Skeletal muscle cell (primary cell): ENCODE measurements at regions not wholly inside any gene's neighbourhood (a gene's known extent, or its start where the extent isn't known, plus 50 kb on each side); places are given as distances from the start of the nearest gene placed in this dataset.
"Not testable (repeated sequence)": the region's sequence is repeated elsewhere in the genome, so short reads cannot be mapped to it uniquely, and the experiment has no call there.

ENCODE experiments used
- DNase-seq: peaks from one replicate; pipeline ENCODE4 v3.0.0-alpha.2; 2010; ENCODE audit warnings: low read depth
- H3K4me3 ChIP-seq: 2 replicates; pipeline ENCODE4 v1.5.1; 2011; ENCODE audit warnings: low read depth, mild to moderate bottlenecking, control low read depth, low read length, moderate library complexity

DNA sequence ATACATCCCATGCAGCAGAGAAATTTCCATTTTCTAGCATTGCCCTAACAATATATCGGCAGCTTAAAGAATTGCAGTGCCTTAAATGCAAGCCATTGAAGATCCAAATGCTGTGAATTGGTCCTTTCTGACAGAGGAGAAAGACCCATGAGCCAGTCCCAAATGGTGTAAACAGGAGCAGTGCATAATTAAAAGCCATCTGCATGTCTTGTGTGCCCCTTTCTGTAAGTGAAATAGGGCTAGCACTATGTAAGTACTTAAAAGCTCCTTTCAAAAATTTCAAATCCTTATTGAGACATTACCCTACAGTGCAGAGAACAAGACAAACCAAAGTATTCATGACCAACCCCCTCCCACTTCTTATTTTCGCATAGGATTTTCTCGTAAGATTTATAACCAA, 108.7 kb upstream of the LCORL start:
- no peak for DNase-seq
- H3K4me3 ChIP-seq, result no peak overlapping the region

- DNase-seq, result no peak
Measured at GRCh38 chr4:18128241-18128640, 106.7 kb upstream of the LCORL start.

GRCh38 chr4:18127030-18127429, 105.5 kb upstream of the LCORL start:
- no peak for DNase-seq

More at GRCh38 chr4:18128241-18128640, 106.7 kb upstream of the LCORL start:
- no peak overlapping the region for H3K4me3 ChIP-seq

DNA sequence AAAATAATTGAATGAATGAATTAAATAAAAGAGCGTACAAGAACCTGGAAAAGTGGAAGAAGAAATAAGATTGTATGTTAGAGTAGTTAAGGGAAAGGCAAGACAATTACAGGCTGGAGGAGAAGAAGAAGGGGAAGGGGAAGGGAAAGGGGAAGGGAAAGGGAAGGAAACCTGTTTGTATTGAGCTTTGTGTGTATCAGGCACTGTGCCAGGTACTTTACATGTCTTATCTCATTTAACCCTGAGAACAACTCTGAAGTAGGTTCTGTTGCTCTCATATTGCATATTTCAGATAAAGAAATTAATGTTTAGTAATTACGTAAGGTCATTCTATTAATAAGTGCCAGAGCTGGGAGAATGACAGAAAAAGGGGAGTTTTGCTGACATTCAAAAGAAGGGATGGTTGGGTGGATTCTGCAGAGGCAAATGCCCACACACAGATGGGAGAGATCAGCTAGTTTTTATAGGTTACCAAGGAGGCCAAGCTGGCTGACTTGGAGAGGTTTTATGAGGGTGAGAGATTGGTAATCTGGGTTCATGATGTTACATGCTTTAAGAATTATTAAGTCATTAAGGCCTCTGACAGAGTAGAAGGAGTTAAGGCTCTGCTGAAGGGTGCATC, 92.3 kb upstream of the LCORL start:
- no peak overlapping the region for H3K4me3 ChIP-seq
- no peak for DNase-seq

More at GRCh38 chr4:18127030-18127429, 105.5 kb upstream of the LCORL start:
- no peak overlapping the region for H3K4me3 ChIP-seq

- DNase-seq, result no peak
- no peak overlapping the region for H3K4me3 ChIP-seq
Measured at GRCh38 chr4:18111081-18111480, 89.5 kb upstream of the LCORL start.

DNA sequence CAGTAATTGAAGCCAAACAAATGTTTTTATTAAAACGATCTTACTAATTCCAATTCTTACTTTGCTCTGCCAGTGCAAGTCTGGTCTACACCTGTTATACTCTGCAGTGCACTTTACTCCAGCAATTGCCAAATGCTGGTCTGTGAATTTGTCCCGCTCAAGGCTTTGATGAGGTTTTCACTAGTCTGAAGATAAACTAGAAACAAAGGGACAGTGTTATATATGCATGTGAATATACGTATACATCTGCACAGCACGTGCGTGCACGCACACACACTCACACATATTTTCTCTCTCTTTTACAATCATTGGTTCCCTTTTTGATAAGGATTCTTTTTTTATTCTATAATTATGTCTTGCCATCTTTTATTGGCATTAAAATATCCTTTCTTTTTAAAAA, 88.5 kb upstream of the LCORL start:
- DNase-seq, result no peak

DNA sequence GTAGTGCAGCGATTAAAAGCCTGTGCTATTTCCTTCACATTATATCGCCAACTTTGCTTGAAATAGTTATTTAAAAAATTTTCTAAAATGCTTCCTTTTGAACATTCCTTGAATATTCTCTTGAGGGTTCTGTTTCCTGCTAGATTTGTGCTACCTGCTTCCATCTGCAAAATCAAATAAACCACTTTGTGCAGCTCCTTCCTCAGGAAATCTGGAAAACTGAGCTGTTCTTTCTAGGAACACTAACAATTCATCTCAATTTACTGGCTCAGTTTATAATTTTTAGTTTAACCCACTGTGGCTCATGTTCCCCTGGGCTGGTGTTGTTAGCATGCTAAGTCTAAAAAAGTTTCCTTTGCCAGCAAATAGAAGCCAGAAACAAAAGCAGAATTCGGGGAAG, 88.1 kb upstream of the LCORL start:
- DNase-seq, result no peak
- H3K4me3 ChIP-seq, result no peak overlapping the region

More for the DNA sequence above, 88.5 kb upstream of the LCORL start:
- no peak overlapping the region for H3K4me3 ChIP-seq

DNA sequence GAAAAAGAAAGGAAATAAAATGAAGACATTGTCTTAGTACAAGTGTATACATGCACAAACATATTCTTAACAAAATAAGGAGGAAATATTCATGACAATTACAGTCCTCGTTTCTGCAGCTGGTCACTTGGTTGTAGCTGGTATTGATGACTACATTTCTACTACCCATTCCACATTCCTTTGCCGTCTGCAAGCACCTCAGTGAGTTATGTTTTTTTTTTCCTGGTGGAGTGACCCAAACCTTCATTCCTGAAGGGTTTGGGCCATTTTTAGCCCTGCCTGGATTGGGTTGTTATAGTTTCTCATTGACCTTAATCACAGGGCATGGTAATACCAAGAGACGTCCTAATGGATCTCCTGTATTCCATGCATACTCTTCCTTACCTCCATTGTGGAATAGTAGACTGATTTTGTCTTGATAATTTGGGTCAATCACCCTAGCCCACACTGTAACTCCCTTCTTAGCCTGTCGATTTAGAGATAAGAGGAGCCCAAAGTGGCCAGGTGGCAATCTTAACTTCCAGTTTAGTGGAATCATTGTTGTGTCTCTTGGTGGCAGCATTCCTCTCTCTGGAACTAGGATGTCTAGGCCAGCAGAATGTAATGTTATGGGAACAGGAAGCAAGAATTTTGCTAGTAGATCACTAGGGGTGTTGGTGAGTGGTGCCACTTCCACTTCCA, 86.4 kb upstream of the LCORL start:
- H3K4me3 ChIP-seq, DNase-seq: not testable (repeated sequence)

DNA sequence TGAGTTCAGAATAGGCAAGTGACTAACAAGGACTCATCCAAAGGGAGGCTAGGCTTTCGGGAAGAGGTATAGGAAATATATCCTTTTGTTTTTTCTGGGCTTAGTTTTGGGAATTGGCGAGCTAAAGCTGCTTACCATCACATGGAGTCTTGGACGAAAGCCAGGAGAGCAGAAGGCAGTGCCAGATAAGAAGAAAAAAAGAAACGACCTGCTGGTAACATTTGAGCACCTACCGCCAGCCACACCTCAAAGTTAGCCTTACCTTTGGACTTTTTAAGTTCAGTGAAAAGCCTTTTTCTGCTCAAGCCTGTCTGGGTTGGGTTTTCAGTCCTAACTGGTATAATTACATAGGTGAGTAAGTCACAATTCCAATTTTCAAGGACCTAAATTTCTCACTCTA, 85.1 kb upstream of the LCORL start:
- no peak for DNase-seq
- no peak overlapping the region for H3K4me3 ChIP-seq

DNA sequence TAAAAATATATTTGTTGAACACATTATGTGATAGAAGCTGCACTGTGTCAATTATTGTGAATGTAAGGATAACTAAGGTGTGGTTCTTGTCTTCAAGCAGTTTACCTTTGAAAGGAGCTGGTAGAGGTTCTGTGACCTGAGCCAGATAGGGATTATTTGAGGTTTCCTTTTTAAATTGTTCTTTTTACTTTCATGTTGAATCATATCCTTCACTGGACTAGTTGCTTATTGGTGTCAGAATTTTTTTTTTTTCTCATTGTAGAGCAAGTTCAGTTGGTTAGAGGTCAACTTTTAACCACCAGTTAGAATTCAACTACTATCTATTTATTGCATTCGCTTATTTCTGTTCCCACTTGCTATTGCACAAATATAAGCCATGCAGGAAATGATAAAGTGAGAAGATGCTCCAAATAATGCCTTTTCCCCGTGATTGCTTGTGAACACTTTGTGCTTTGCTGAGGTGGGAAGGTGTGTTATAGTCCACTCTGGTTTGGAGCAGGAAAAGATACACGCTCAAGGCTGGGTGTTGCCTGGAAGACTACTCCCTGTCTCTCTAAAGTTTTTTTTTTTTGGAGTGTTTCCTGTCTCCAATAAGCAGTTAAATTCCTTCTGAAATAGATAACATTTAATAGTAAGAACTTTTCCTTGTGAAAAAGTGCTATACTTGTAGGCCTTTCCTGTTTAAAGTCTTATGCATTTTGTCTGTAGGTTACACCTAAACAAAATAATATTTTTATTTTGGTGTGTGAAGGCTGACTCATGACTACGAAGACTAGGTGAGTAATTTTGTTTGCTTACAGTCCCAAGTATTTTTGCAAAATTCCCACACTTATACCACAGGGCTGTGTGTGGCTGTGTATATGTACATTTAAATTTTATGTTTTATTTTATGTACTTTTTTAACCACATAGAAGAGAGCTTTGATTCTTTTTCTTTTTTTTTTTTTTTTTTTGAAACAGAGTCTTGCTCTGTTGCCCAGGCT, 83.8 kb upstream of the LCORL start:
- no peak overlapping the region for H3K4me3 ChIP-seq
- no peak for DNase-seq

- H3K4me3 ChIP-seq, result no peak overlapping the region
- no peak for DNase-seq
Measured at GRCh38 chr4:18103876-18104605, 82.5 kb upstream of the LCORL start.

GRCh38 chr4:18100657-18101056, 79.1 kb upstream of the LCORL start:
- no peak for DNase-seq
- no peak overlapping the region for H3K4me3 ChIP-seq

- H3K4me3 ChIP-seq, DNase-seq: not testable (repeated sequence)
Measured at GRCh38 chr4:18090447-18090846, 68.9 kb upstream of the LCORL start.

GRCh38 chr4:18082236-18082635, 60.7 kb upstream of the LCORL start:
- H3K4me3 ChIP-seq, result no peak overlapping the region
- DNase-seq, result no peak

DNA sequence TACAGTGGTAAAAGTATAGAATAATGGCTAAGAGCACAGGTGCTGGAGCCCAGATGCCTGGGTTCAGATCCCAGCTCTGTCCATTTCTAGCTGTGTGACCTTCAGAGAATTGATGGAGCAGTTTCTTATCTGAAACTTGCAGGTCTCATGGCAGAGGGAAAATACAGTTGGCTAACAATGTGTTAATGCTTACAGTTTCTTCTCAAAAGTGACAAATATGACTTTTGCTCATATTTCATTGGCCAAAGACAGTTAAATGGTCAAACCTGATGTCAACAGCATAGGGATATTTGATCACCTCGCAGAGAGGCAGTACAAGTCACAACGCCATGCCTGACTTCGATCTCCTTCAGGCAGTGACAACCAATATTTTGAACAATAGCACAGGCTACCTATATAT, 60.2 kb upstream of the LCORL start:
- no peak overlapping the region for H3K4me3 ChIP-seq
- DNase-seq, result no peak

DNA sequence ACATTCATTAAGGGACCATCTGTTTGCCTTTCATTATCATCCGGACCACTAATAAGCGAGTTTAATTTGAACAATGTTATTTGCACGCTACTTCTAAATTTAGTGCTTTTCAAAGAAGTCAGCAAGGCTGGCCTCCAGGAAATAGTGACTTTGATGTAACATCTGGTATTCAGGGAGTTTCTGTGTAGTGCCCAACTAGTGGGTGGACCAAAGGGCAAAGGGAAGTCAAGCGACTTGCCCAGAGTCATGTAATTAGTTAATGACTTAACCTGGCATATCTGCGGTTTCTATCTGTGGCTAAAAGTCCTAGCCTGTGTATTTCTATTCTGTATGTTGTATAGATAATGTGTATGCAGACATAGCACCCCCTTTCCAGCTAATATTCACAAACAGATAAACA, 56.3 kb upstream of the LCORL start:
- no peak for DNase-seq
- no peak overlapping the region for H3K4me3 ChIP-seq

- no peak overlapping the region for H3K4me3 ChIP-seq
- DNase-seq, result no peak
Measured at GRCh38 chr4:18075823-18076433, 54.4 kb upstream of the LCORL start.

DNA sequence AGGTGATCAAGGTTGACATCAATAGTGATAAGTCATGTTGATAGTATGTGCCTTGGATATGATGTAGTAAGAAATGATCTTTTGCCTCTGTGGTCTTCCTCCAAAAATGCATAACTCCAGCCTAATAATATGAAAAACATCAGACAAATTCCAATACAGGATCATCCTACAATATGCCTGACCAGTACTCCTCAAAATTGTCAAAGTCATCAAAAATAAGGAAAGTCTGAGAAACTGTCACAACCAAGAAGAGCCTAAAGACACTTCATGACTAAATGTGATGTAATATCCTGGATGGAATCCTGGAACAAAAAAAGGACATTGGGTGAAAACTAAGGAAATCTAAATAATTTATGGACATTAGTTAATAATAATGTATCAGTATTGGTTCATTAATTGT, 50.3 kb upstream of the LCORL start:
- H3K4me3 ChIP-seq, result no peak overlapping the region
- DNase-seq, result no peak
